GM23338 (cell line): ENCODE measurements at regions not wholly inside any gene's neighbourhood (a gene's known extent, or its start where the extent isn't known, plus 50 kb on each side); places are given as distances from the start of the nearest gene placed in this dataset.

Source experiments
- ATAC-seq: fragments of 200-7000 bp; cut with Tn5 transposase; 3 replicates; pipeline ENCODE4 v1.9.1; 2020
- DNase-seq: peaks from one replicate; pipeline ENCODE4 v3.0.0-alpha.2; 2015; ENCODE audit warnings: low spot score
- H2AFZ ChIP-seq: fragments of 200-600 bp; sonication (generic); 2 replicates; pipeline ENCODE4 v1.8.0; 2016; ENCODE audit warnings: antibody characterized with exemption, mild to moderate bottlenecking, moderate library complexity
- H3F3A ChIP-seq: fragments of 200-600 bp; sonication (generic); replicated peaks from 2 replicates; pipeline ENCODE4 v1.8.0; 2017; ENCODE audit warnings: antibody characterized with exemption, mixed run types, low read depth
- H3K27ac ChIP-seq: fragments of 200-600 bp; sonication (generic); 2 replicates; pipeline ENCODE4 v1.6.1; 2016; ENCODE audit warnings: low read depth
- H3K27me3 ChIP-seq: fragments of 200-600 bp; sonication (generic); 2 replicates; pipeline ENCODE4 v1.8.0; 2016; ENCODE audit warnings: mild to moderate bottlenecking, mixed run types, moderate library complexity; ENCODE audit not compliant: insufficient read depth
- H3K36me3 ChIP-seq: fragments of 200-600 bp; sonication (generic); 2 replicates; pipeline ENCODE4 v1.8.0; 2016; ENCODE audit warnings: mild to moderate bottlenecking; ENCODE audit not compliant: insufficient read depth
- H3K4me1 ChIP-seq: fragments of 200-600 bp; sonication (generic); 2 replicates; pipeline ENCODE4 v1.8.0; 2016; ENCODE audit warnings: mild to moderate bottlenecking, moderate library complexity; ENCODE audit not compliant: insufficient read depth
- H3K4me2 ChIP-seq: fragments of 200-600 bp; sonication (generic); 2 replicates; pipeline ENCODE4 v1.7.1; 2017; ENCODE audit warnings: mixed run types
- H3K4me3 ChIP-seq: fragments of 200-600 bp; sonication (generic); 2 replicates; pipeline ENCODE4 v1.6.1; 2016; ENCODE audit warnings: mixed run types
- H3K79me2 ChIP-seq: fragments of 200-600 bp; sonication (generic); replicated peaks from 2 replicates; pipeline ENCODE4 v1.8.0; 2017; ENCODE audit warnings: mild to moderate bottlenecking; ENCODE audit not compliant: insufficient read depth
- H3K9me2 ChIP-seq: fragments of 200-600 bp; sonication (generic); 2 replicates; pipeline ENCODE4 v1.8.0; 2017; ENCODE audit not compliant: insufficient read depth
- H4K20me1 ChIP-seq: fragments of 200-600 bp; sonication (generic); replicated peaks from 2 replicates; pipeline ENCODE4 v1.8.0; 2017; ENCODE audit warnings: mild to moderate bottlenecking; ENCODE audit not compliant: insufficient read depth
- H3K27ac Mint-ChIP-seq: 2 replicates; pipeline ENCODE4 v1.8.0; 2020; ENCODE audit warnings: inconsistent platforms, mild to moderate bottlenecking, moderate library complexity, mixed read lengths
- H3K27me3 Mint-ChIP-seq: 3 replicates; pipeline ENCODE4 v1.8.0; 2022; ENCODE audit warnings: low read depth, mild to moderate bottlenecking, moderate library complexity, mixed read lengths, inconsistent platforms; ENCODE audit not compliant: insufficient read depth, poor library complexity
- H3K36me3 Mint-ChIP-seq: 3 replicates; pipeline ENCODE4 v1.8.0; 2021; ENCODE audit warnings: low read depth, mild to moderate bottlenecking, inconsistent platforms, moderate library complexity, mixed read lengths
- H3K4me1 Mint-ChIP-seq: 3 replicates; pipeline ENCODE4 v1.8.0; 2020; ENCODE audit warnings: mild to moderate bottlenecking, inconsistent platforms, mixed read lengths
- H3K4me3 Mint-ChIP-seq: 3 replicates; pipeline ENCODE4 v1.8.0; 2021; ENCODE audit warnings: moderate library complexity, mild to moderate bottlenecking, inconsistent platforms, mixed read lengths
- H3K9me3 Mint-ChIP-seq: 3 replicates; pipeline ENCODE4 v1.8.0; 2020; ENCODE audit warnings: moderate library complexity, mild to moderate bottlenecking, inconsistent platforms, mixed read lengths
- CREB1 ChIP-seq: fragments of 250-450 bp; sonication (Bioruptor Pico); IDR thresholded peaks from 2 replicates; pipeline ENCODE4 v1.5.0; 2020; ENCODE audit warnings: low read depth, mild to moderate bottlenecking, moderate library complexity
- EZH2 ChIP-seq: fragments of 200-600 bp; sonication (generic); IDR thresholded peaks from one replicate; pipeline ENCODE4 v1.8.0; 2017; ENCODE audit warnings: antibody characterized with exemption, mild to moderate bottlenecking, low read depth; ENCODE audit not compliant: unreplicated experiment
- EZH2phosphoT487 ChIP-seq: fragments of 200-600 bp; sonication (generic); IDR thresholded peaks from one replicate; pipeline ENCODE4 v1.8.1; 2018; ENCODE audit warnings: antibody characterized with exemption; ENCODE audit not compliant: unreplicated experiment
- JUNB ChIP-seq: IDR thresholded peaks from one replicate; pipeline ENCODE4 v1.6.1; 2016; ENCODE audit warnings: antibody characterized with exemption; ENCODE audit not compliant: unreplicated experiment
- POLR2AphosphoS5 ChIP-seq: IDR thresholded peaks from 2 replicates; pipeline ENCODE4 v1.6.1; 2016; ENCODE audit warnings: antibody characterized with exemption, low read depth
- STAT1 ChIP-seq: IDR thresholded peaks from one replicate; pipeline ENCODE4 v1.6.1; 2016; ENCODE audit warnings: antibody characterized with exemption; ENCODE audit not compliant: unreplicated experiment
- ZNF114 ChIP-seq: fragments of 250-450 bp; sonication (Bioruptor Pico); IDR thresholded peaks from 2 replicates; pipeline ENCODE4 v1.5.0; 2020; ENCODE audit warnings: mild to moderate bottlenecking, moderate library complexity
- ZNF331 ChIP-seq: fragments of 250-450 bp; sonication (Bioruptor Pico); IDR thresholded peaks from 2 replicates; pipeline ENCODE4 v1.5.0; 2020; ENCODE audit warnings: low read depth, mild to moderate bottlenecking, moderate library complexity
- TF ChIP-seq, protein P1 (sequence below): fragments of 250-450 bp; sonication (Bioruptor Pico); IDR thresholded peaks from 2 replicates; pipeline ENCODE4 v1.5.0; 2020; ENCODE audit warnings: mild to moderate bottlenecking, moderate library complexity
- TF ChIP-seq, protein P2 (sequence below): IDR thresholded peaks from 2 replicates; pipeline ENCODE4 v1.6.1; 2016; ENCODE audit warnings: antibody characterized with exemption
- TF ChIP-seq, protein P3 (sequence below), 2 experiments: fragments of 200-600 bp in 1 of 2; sonication (generic) in 1 of 2; conservative IDR thresholded peaks; 2 replicates each; pipeline versions ENCODE4 v1.5.1 to v1.6.1; 2016 to 2017; ENCODE audit warnings: antibody characterized with exemption in 2 of 2, low read depth in 2 of 2, mild to moderate bottlenecking in 2 of 2, moderate library complexity in 1 of 2
- TF ChIP-seq, protein P4 (sequence below): IDR thresholded peaks from one replicate; pipeline ENCODE4 v1.6.1; 2018; ENCODE audit warnings: antibody characterized with exemption; ENCODE audit not compliant: unreplicated experiment

DNA sequence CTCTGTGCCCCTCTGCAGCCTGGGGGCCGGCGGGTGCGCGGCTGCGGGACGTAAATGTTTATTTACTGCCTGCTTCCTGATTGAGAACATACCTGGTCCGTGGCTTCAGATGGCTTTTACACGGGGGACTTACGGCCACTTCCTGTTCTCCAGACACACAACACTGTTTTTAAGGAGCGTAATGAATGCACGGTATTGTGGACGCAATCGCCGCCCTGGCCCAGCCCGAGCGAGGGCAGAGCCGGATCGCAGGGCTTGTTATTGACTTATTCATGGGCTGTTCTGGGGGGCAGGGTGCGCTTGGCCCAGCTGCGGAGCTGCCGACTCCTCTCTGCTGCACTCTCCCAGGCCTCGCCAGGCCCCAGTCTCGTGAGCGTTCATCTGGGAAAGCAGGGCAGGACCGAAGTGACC is 52.8 kb upstream of the ACTRT2 start (continued):
- TF ChIP-seq, protein P1, sequence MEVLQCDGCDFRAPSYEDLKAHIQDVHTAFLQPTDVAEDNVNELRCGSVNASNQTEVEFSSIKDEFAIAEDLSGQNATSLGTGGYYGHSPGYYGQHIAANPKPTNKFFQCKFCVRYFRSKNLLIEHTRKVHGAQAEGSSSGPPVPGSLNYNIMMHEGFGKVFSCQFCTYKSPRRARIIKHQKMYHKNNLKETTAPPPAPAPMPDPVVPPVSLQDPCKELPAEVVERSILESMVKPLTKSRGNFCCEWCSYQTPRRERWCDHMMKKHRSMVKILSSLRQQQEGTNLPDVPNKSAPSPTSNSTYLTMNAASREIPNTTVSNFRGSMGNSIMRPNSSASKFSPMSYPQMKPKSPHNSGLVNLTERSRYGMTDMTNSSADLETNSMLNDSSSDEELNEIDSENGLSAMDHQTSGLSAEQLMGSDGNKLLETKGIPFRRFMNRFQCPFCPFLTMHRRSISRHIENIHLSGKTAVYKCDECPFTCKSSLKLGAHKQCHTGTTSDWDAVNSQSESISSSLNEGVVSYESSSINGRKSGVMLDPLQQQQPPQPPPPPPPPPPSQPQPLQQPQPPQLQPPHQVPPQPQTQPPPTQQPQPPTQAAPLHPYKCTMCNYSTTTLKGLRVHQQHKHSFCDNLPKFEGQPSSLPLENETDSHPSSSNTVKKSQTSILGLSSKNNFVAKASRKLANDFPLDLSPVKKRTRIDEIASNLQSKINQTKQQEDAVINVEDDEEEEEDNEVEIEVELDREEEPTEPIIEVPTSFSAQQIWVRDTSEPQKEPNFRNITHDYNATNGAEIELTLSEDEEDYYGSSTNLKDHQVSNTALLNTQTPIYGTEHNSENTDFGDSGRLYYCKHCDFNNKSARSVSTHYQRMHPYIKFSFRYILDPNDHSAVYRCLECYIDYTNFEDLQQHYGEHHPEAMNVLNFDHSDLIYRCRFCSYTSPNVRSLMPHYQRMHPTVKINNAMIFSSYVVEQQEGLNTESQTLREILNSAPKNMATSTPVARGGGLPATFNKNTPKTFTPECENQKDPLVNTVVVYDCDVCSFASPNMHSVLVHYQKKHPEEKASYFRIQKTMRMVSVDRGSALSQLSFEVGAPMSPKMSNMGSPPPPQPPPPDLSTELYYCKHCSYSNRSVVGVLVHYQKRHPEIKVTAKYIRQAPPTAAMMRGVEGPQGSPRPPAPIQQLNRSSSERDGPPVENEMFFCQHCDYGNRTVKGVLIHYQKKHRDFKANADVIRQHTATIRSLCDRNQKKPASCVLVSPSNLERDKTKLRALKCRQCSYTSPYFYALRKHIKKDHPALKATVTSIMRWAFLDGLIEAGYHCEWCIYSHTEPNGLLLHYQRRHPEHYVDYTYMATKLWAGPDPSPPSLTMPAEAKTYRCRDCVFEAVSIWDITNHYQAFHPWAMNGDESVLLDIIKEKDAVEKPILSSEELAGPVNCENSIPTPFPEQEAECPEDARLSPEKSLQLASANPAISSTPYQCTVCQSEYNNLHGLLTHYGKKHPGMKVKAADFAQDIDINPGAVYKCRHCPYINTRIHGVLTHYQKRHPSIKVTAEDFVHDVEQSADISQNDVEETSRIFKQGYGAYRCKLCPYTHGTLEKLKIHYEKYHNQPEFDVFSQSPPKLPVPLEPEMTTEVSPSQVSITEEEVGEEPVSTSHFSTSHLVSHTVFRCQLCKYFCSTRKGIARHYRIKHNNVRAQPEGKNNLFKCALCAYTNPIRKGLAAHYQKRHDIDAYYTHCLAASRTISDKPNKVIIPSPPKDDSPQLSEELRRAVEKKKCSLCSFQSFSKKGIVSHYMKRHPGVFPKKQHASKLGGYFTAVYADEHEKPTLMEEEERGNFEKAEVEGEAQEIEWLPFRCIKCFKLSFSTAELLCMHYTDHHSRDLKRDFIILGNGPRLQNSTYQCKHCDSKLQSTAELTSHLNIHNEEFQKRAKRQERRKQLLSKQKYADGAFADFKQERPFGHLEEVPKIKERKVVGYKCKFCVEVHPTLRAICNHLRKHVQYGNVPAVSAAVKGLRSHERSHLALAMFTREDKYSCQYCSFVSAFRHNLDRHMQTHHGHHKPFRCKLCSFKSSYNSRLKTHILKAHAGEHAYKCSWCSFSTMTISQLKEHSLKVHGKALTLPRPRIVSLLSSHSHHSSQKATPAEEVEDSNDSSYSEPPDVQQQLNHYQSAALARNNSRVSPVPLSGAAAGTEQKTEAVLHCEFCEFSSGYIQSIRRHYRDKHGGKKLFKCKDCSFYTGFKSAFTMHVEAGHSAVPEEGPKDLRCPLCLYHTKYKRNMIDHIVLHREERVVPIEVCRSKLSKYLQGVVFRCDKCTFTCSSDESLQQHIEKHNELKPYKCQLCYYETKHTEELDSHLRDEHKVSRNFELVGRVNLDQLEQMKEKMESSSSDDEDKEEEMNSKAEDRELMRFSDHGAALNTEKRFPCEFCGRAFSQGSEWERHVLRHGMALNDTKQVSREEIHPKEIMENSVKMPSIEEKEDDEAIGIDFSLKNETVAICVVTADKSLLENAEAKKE (CRISPR knock-in tag): no peak

DNA sequence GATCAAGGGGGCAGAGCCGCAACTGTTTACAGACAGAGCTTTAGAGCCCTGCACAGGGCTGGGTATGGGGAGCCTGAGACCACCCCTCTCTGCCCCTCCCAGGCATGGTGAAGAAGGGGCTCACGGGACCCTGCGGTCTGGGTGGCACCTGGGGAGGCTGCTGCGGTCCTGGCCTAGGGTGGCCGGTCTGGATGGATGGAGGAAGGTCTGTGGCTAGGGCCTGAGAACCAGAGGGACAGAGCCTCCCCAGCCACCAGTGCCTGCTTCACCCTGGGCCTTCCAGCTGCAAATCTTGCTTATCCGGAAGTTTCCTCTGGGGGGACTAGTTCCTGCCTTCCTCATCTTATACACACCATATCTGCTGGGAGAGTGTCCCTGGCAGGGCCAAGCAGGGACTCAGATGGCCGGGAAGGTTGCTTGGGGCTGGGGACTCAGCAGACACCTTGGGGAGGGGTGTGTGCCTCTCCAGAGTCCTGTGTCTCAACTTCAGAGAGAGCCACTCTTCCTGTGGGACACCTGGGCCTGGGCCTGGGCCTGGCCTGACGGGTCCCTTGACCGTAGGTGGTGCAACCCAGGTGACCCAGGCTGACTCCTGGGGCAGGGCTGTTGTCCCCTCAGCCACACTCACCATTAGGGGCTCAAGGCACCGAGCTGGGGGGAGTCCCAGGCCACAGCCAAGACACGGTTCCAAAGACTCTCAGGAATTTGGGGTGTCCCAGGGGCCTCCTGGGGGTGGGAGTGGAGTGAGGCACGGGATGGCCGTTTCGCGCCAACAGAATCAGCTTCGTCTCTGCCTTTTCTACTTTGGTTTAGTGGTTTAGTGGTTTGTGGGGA is 52.0 kb upstream of the ACTRT2 start:
- Mint-ChIP-seq H3K27me3 (peaks cover 2% of the 10 kb centered on the region), H3K27ac (no peak overlapping the region), H3K4me3 (no peak overlapping the region), H3K36me3 (peaks cover 3% of the 10 kb centered on the region; the same call in 2 of the 3 replicates), H3K4me1 (no peaks in the 10 kb centered on the region; the same call in 2 of the 3 replicates), H3K9me3 (peaks cover 38% of the 10 kb centered on the region)
- Histone ChIP-seq H3K27ac (no peak overlapping the region), H4K20me1 (no peaks in the 10 kb centered on the region), H2AFZ (no peak overlapping the region), H3K4me3 (no peak overlapping the region), H3K4me1 (no peaks in the 10 kb centered on the region), H3K4me2 (no peak overlapping the region), H3K79me2 (no peaks in the 10 kb centered on the region), H3K9me2 (no peaks in the 10 kb centered on the region), H3K27me3 (no peaks in the 10 kb centered on the region), H3F3A (no peaks in the 10 kb centered on the region), H3K36me3 (no peaks in the 10 kb centered on the region)
- no peak for DNase-seq
- ATAC-seq: no peak
- TF ChIP-seq CREB1 (CRISPR knock-in tag) (no peak), ZNF331 (CRISPR knock-in tag) (no peak), POLR2AphosphoS5 (no peak), EZH2 (no peak), EZH2phosphoT487 (no peak), JUNB (no peak), STAT1 (no peak), ZNF114 (CRISPR knock-in tag) (no peak)
- TF ChIP-seq, protein P2, sequence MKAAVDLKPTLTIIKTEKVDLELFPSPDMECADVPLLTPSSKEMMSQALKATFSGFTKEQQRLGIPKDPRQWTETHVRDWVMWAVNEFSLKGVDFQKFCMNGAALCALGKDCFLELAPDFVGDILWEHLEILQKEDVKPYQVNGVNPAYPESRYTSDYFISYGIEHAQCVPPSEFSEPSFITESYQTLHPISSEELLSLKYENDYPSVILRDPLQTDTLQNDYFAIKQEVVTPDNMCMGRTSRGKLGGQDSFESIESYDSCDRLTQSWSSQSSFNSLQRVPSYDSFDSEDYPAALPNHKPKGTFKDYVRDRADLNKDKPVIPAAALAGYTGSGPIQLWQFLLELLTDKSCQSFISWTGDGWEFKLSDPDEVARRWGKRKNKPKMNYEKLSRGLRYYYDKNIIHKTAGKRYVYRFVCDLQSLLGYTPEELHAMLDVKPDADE: no peak
- TF ChIP-seq, protein P3, sequence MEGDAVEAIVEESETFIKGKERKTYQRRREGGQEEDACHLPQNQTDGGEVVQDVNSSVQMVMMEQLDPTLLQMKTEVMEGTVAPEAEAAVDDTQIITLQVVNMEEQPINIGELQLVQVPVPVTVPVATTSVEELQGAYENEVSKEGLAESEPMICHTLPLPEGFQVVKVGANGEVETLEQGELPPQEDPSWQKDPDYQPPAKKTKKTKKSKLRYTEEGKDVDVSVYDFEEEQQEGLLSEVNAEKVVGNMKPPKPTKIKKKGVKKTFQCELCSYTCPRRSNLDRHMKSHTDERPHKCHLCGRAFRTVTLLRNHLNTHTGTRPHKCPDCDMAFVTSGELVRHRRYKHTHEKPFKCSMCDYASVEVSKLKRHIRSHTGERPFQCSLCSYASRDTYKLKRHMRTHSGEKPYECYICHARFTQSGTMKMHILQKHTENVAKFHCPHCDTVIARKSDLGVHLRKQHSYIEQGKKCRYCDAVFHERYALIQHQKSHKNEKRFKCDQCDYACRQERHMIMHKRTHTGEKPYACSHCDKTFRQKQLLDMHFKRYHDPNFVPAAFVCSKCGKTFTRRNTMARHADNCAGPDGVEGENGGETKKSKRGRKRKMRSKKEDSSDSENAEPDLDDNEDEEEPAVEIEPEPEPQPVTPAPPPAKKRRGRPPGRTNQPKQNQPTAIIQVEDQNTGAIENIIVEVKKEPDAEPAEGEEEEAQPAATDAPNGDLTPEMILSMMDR (conservative IDR thresholded peaks at IDR 0.05; ENCODE audit: low read depth in 2 of 2): no peak
- TF ChIP-seq, protein P4, sequence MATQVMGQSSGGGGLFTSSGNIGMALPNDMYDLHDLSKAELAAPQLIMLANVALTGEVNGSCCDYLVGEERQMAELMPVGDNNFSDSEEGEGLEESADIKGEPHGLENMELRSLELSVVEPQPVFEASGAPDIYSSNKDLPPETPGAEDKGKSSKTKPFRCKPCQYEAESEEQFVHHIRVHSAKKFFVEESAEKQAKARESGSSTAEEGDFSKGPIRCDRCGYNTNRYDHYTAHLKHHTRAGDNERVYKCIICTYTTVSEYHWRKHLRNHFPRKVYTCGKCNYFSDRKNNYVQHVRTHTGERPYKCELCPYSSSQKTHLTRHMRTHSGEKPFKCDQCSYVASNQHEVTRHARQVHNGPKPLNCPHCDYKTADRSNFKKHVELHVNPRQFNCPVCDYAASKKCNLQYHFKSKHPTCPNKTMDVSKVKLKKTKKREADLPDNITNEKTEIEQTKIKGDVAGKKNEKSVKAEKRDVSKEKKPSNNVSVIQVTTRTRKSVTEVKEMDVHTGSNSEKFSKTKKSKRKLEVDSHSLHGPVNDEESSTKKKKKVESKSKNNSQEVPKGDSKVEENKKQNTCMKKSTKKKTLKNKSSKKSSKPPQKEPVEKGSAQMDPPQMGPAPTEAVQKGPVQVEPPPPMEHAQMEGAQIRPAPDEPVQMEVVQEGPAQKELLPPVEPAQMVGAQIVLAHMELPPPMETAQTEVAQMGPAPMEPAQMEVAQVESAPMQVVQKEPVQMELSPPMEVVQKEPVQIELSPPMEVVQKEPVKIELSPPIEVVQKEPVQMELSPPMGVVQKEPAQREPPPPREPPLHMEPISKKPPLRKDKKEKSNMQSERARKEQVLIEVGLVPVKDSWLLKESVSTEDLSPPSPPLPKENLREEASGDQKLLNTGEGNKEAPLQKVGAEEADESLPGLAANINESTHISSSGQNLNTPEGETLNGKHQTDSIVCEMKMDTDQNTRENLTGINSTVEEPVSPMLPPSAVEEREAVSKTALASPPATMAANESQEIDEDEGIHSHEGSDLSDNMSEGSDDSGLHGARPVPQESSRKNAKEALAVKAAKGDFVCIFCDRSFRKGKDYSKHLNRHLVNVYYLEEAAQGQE: no peak
